SK-N-SH (cell line): ENCODE measurements at regions not wholly inside any gene's neighbourhood (a gene's known extent, or its start where the extent isn't known, plus 50 kb on each side); places are given as distances from the start of the nearest gene placed in this dataset.

Source experiments
- CTCF ChIA-PET: fragments of 300-600, 350-600 bp; formaldehyde crosslinking; extraction: SDS; loops from one replicate; lab custom pipeline; 2021; lab: Yijun Ruan, JAX
- POLR2A ChIA-PET: fragments of 350-600 bp; sonication (Branson Sonifier 250); formaldehyde crosslinking; extraction: SDS; loops from one replicate; lab custom pipeline; 2020; ENCODE audit warnings: antibody characterized with exemption, inconsistent platforms; lab: Yijun Ruan, JAX
- DNase-seq: peaks from one replicate; pipeline ENCODE4 v3.0.0; 2012
- H2AFZ ChIP-seq: fragments of 200-600 bp; sonication (generic); 2 replicates; pipeline ENCODE4 v1.8.1; 2016; ENCODE audit warnings: antibody characterized with exemption, mild to moderate bottlenecking, low read depth
- H3F3A ChIP-seq: fragments of 200-600 bp; sonication (generic); replicated peaks from 2 replicates; pipeline ENCODE3; 2016; ENCODE audit warnings: antibody characterized with exemption, mild to moderate bottlenecking; ENCODE audit not compliant: insufficient read depth
- H3K27ac ChIP-seq, 2 experiments: fragments of 200-500 bp in 1 of 2; fragments of 200-600 bp in 1 of 2; sonication (Bioruptor generic) in 1 of 2; sonication (generic), shearing (Covaris generic) in 1 of 2; 2 replicates each; pipeline versions ENCODE4 v1.5.1 to v1.6.1; 2014 to 2016; ENCODE audit warnings: low read depth in 2 of 2, inconsistent platforms in 1 of 2, low read length in 1 of 2, mild to moderate bottlenecking in 1 of 2, mixed read lengths in 1 of 2
- H3K27me3 ChIP-seq: fragments of 200-600 bp; sonication (generic), shearing (Covaris generic); 2 replicates; pipeline ENCODE4 v1.6.1; 2016; ENCODE audit warnings: mixed run types; ENCODE audit not compliant: insufficient read depth
- H3K36me3 ChIP-seq, 2 experiments: fragments of 200-500 bp in 1 of 2; fragments of 200-600 bp in 1 of 2; sonication (Bioruptor generic) in 1 of 2; sonication (generic) in 1 of 2; replicated peaks in 1 of 2; 2 replicates each; pipeline versions ENCODE3 to v1.5.1; 2014 to 2016; ENCODE audit warnings: low read length in 1 of 2, mild to moderate bottlenecking in 1 of 2; ENCODE audit not compliant: insufficient read depth in 2 of 2, control insufficient read depth in 1 of 2
- H3K4me1 ChIP-seq, 2 experiments: fragments of 200-500 bp in 1 of 2; fragments of 200-600 bp in 1 of 2; sonication (Bioruptor generic) in 1 of 2; sonication (generic), shearing (Covaris generic) in 1 of 2; 2 replicates each; pipeline versions ENCODE4 v1.5.1 to v1.6.1; 2014 to 2016; ENCODE audit warnings: low read depth in 1 of 2, low read length in 1 of 2, mixed run types in 1 of 2; ENCODE audit not compliant: insufficient read depth in 2 of 2, control insufficient read depth in 1 of 2
- H3K4me2 ChIP-seq: fragments of 200-600 bp; sonication (generic), shearing (Covaris generic); 2 replicates; pipeline ENCODE4 v1.6.1; 2017; ENCODE audit warnings: mixed run types
- H3K4me3 ChIP-seq, 2 experiments: fragments of 200-500 bp in 1 of 2; fragments of 200-600 bp in 1 of 2; sonication (Bioruptor generic) in 1 of 2; sonication (generic), shearing (Covaris generic) in 1 of 2; 2 replicates each; pipeline versions ENCODE4 v1.5.1 to v1.8.1; 2014 to 2016; ENCODE audit warnings: low read depth in 2 of 2, inconsistent platforms in 1 of 2, low read length in 1 of 2, mild to moderate bottlenecking in 1 of 2, mixed read lengths in 1 of 2, moderate library complexity in 1 of 2
- H3K79me2 ChIP-seq: fragments of 200-600 bp; sonication (generic); 2 replicates; pipeline ENCODE4 v1.8.1; 2017; ENCODE audit warnings: mild to moderate bottlenecking; ENCODE audit not compliant: insufficient read depth
- H3K9ac ChIP-seq: fragments of 200-600 bp; sonication (generic); 2 replicates; pipeline ENCODE4 v1.6.1; 2017; ENCODE audit warnings: mixed run types
- H3K9me2 ChIP-seq: fragments of 200-600 bp; sonication (generic); 2 replicates; pipeline ENCODE4 v1.6.1; 2017; ENCODE audit warnings: mixed run types
- H3K9me3 ChIP-seq: fragments of 200-600 bp; sonication (generic); 2 replicates; pipeline ENCODE4 v1.6.1; 2017; ENCODE audit warnings: mixed run types, mild to moderate bottlenecking, moderate library complexity
- H4K20me1 ChIP-seq: fragments of 200-600 bp; sonication (generic); 2 replicates; pipeline ENCODE4 v1.6.1; 2017; ENCODE audit warnings: mild to moderate bottlenecking, mixed run types; ENCODE audit not compliant: insufficient read depth
- ELF1 ChIP-seq: IDR thresholded peaks from 2 replicates; pipeline ENCODE4 v1.4.0; 2012
- EP300 ChIP-seq, 2 experiments: IDR thresholded peaks; 2 replicates each; pipeline versions ENCODE4 v1.4.0 to v1.6.1; 2012; ENCODE audit warnings: borderline replicate concordance in 1 of 2, low read depth in 1 of 2, low read length in 1 of 2
- FOSL2 ChIP-seq: IDR thresholded peaks from 2 replicates; pipeline ENCODE4 v1.4.0; 2012; ENCODE audit warnings: low read depth, mild to moderate bottlenecking, moderate library complexity, borderline replicate concordance
- FOXJ3 ChIP-seq: sonication (generic); formaldehyde crosslinking; IDR thresholded peaks from 2 replicates; pipeline ENCODE4 v1.5.1; 2020; ENCODE audit warnings: mild to moderate bottlenecking, missing genetic modification reagents
- GABPA ChIP-seq: IDR thresholded peaks from 2 replicates; pipeline ENCODE4 v1.4.0; 2012; ENCODE audit warnings: low read depth, mild to moderate bottlenecking
- MAX ChIP-seq: IDR thresholded peaks from 2 replicates; pipeline ENCODE4 v1.4.0; 2012; ENCODE audit warnings: low read depth
- MXI1 ChIP-seq: IDR thresholded peaks from 2 replicates; pipeline ENCODE4 v1.6.1; 2012; ENCODE audit warnings: mild to moderate bottlenecking, low read depth, low read length, improper control_type of control experiment
- NRF1 ChIP-seq: IDR thresholded peaks from 2 replicates; pipeline ENCODE4 v1.6.1; 2012; ENCODE audit warnings: low read depth, mild to moderate bottlenecking, low read length
- RAD21 ChIP-seq: IDR thresholded peaks from 2 replicates; pipeline ENCODE4 v1.6.1; 2012; ENCODE audit warnings: mild to moderate bottlenecking, low read length
- RCOR1 ChIP-seq: fragments of 150-350 bp; IDR thresholded peaks from 2 replicates; pipeline ENCODE4 v1.6.1; 2017; ENCODE audit warnings: antibody characterized with exemption, low read length
- REST ChIP-seq: IDR thresholded peaks from 2 replicates; pipeline ENCODE4 v1.6.1; 2012; ENCODE audit warnings: mild to moderate bottlenecking, low read depth, low read length, moderate library complexity
- RFX5 ChIP-seq: IDR thresholded peaks from 2 replicates; pipeline ENCODE4 v1.6.1; 2012; ENCODE audit warnings: mild to moderate bottlenecking, improper control_type of control experiment, low read length
- RXRA ChIP-seq: IDR thresholded peaks from 2 replicates; pipeline ENCODE4 v1.4.0; 2012; ENCODE audit warnings: low read depth, mild to moderate bottlenecking, borderline replicate concordance
- SIN3A ChIP-seq: IDR thresholded peaks from 2 replicates; pipeline ENCODE4 v1.6.1; 2012; ENCODE audit warnings: low read depth, mild to moderate bottlenecking, low read length, moderate library complexity, borderline replicate concordance
- SMC3 ChIP-seq: IDR thresholded peaks from 2 replicates; pipeline ENCODE4 v1.6.1; 2012; ENCODE audit warnings: low read depth, low read length, improper control_type of control experiment
- TAF1 ChIP-seq: IDR thresholded peaks from 2 replicates; pipeline ENCODE4 v1.6.1; 2012; ENCODE audit warnings: low read depth, mild to moderate bottlenecking, low read length, moderate library complexity, borderline replicate concordance
- TCF12 ChIP-seq: IDR thresholded peaks from 2 replicates; pipeline ENCODE4 v1.4.0; 2012
- USF2 ChIP-seq: fragments of 150-350 bp; IDR thresholded peaks from 2 replicates; pipeline ENCODE4 v1.6.1; 2017; ENCODE audit warnings: antibody characterized with exemption, low read length, low read depth, borderline replicate concordance
- ZBTB33 ChIP-seq: IDR thresholded peaks from 2 replicates; pipeline ENCODE4 v1.4.0; 2012; ENCODE audit warnings: low read depth, borderline replicate concordance
- WGBS: methylation state at CpG from one replicate; pipeline ENCODE4 v1.1.6; 2017; ENCODE audit warnings: low lambda C conversion rate; 5-methylcytosine and 5-hydroxymethylcytosine counted together

GRCh38 chr13:104953588-104953987 lies 1581.9 kb downstream of the EFNB2 start:
- Histone ChIP-seq H3K9ac (no peak overlapping the region), H3K79me2 (no peaks in the 10 kb centered on the region), H3K36me3 (no peaks in the 10 kb centered on the region), H3K4me1 (peaks cover 0 to 2% of the 10 kb centered on the region in 2 experiments; a peak in 2 of 4 replicates), H3K4me3 (no peak overlapping the region), H2AFZ (no peak overlapping the region), H3K4me2 (no peak overlapping the region), H3K9me2 (no peaks in the 10 kb centered on the region), H3K27ac (no peak overlapping the region), H3F3A (no peaks in the 10 kb centered on the region), H3K9me3 (no peaks in the 10 kb centered on the region), H3K27me3 (no peaks in the 10 kb centered on the region), H4K20me1 (no peaks in the 10 kb centered on the region)
- 37% methylated on average over 2 of the region's 2 CpGs for WGBS
- TF ChIP-seq EP300 (IDR thresholded peaks at IDR 0.05; ENCODE audit: borderline replicate concordance in 1 of 2, low read depth in 1 of 2, low read length in 1 of 2) = 0 out of 4 replicates have a peak, but pooled peaks of 1 of the 2 experiments have one; percentile 35
- TF ChIP-seq MXI1 = no peak
- 0 out of 2 replicates have a peak, but pooled peaks have one; percentile 8 for TF ChIP-seq TCF12
- TF ChIP-seq NRF1 = no peak
- TF ChIP-seq RAD21 = 0 out of 2 replicates have a peak, but pooled peaks have one; percentile 6
- no peak for TF ChIP-seq USF2
- ChIA-PET CTCF (no interaction called here), POLR2A (no interaction called here)
- DNase-seq = peak; percentile 14

GRCh38 chr13:104949840-104950740 lies 1585.4 kb downstream of the EFNB2 start:
- ChIA-PET CTCF (no interaction called here), POLR2A (no interaction called here)
- Histone ChIP-seq H3K9me3 (no peaks in the 10 kb centered on the region), H3F3A (no peaks in the 10 kb centered on the region), H4K20me1 (no peaks in the 10 kb centered on the region), H3K4me3 (no peak overlapping the region), H3K27me3 (no peaks in the 10 kb centered on the region), H3K36me3 (no peaks in the 10 kb centered on the region), H3K4me2 (no peak overlapping the region), H3K9me2 (no peaks in the 10 kb centered on the region), H3K27ac (no peak overlapping the region), H2AFZ (no peak overlapping the region), H3K9ac (no peak overlapping the region), H3K4me1 (peaks cover 0 to under 1% of the 10 kb centered on the region in 2 experiments; a peak in 2 of 4 replicates), H3K79me2 (no peaks in the 10 kb centered on the region)
- 57% methylated on average over 9 of the region's 9 CpGs for WGBS
- DNase-seq = no peak
- no peak for TF ChIP-seq USF2
- no peak for TF ChIP-seq MAX
- no peak for TF ChIP-seq ELF1
- no peak for TF ChIP-seq GABPA
- no peak for TF ChIP-seq REST
- no peak for TF ChIP-seq FOXJ3
- no peak for TF ChIP-seq TAF1
- no peak for TF ChIP-seq RAD21
- no peak for TF ChIP-seq SMC3
- no peak for TF ChIP-seq RFX5
- no peak for TF ChIP-seq RCOR1
- TF ChIP-seq SIN3A = no peak
- no peak for TF ChIP-seq RXRA
- TF ChIP-seq ZBTB33 = no peak
- TF ChIP-seq FOSL2 = no peak
